Peyer's patch (tissue), 4 donors: ENCODE measurements at regions not wholly inside any gene's neighbourhood (a gene's known extent, or its start where the extent isn't known, plus 50 kb on each side); places are given as distances from the start of the nearest gene placed in this dataset.
A peak's percentile ranks its signal among the peaks of the same experiment; 100 is the strongest.

Experiments used
- DNase-seq, 3 donors: peaks; one replicate each; pipeline ENCODE4 v3.0.0-alpha.2; 2017 to 2019
- H3K27ac ChIP-seq, 4 donors: fragments of 200-600 bp; sonication (generic); one replicate each; pipeline ENCODE4 v1.5.1; 2016 to 2019
- H3K27me3 ChIP-seq, 2 donors: fragments of 200-600 bp; sonication (generic); one replicate each; pipeline ENCODE4 v1.5.1; 2019
- H3K36me3 ChIP-seq, 3 donors: fragments of 200-600 bp; sonication (generic); one replicate each; pipeline ENCODE4 v1.5.1; 2016 to 2019
- H3K4me1 ChIP-seq, 4 donors: fragments of 200-600 bp; sonication (generic); one replicate each; pipeline ENCODE4 v1.5.1; 2016 to 2019
- H3K4me3 ChIP-seq, 4 donors: fragments of 200-600 bp; sonication (generic); 1 replicate in 3 of 4; 2 replicates in 1 of 4; pipeline ENCODE4 v1.5.1; 2016 to 2019; ENCODE audit warnings: mild to moderate bottlenecking in 1 of 4
- H3K9me3 ChIP-seq, 4 donors: fragments of 200-600 bp; sonication (generic); one replicate each; pipeline ENCODE4 v1.5.1; 2016 to 2019; ENCODE audit warnings: mild to moderate bottlenecking in 1 of 4
- CTCF ChIP-seq, 6 experiments: fragments of 450-650 bp in 4 of 6; fragments of 200-600 bp in 2 of 6; sonication (generic) in 1 of 6; IDR thresholded peaks; one replicate each; pipeline ENCODE4 v1.5.1; 2017 to 2019; ENCODE audit warnings: antibody characterized with exemption in 6 of 6, mild to moderate bottlenecking in 3 of 6, moderate library complexity in 1 of 6
- POLR2A ChIP-seq, 2 donors: fragments of 450-650 bp; IDR thresholded peaks; one replicate each; pipeline ENCODE4 v1.5.1; 2017; ENCODE audit warnings: antibody characterized with exemption in 2 of 2, mild to moderate bottlenecking in 2 of 2, moderate library complexity in 2 of 2

DNA sequence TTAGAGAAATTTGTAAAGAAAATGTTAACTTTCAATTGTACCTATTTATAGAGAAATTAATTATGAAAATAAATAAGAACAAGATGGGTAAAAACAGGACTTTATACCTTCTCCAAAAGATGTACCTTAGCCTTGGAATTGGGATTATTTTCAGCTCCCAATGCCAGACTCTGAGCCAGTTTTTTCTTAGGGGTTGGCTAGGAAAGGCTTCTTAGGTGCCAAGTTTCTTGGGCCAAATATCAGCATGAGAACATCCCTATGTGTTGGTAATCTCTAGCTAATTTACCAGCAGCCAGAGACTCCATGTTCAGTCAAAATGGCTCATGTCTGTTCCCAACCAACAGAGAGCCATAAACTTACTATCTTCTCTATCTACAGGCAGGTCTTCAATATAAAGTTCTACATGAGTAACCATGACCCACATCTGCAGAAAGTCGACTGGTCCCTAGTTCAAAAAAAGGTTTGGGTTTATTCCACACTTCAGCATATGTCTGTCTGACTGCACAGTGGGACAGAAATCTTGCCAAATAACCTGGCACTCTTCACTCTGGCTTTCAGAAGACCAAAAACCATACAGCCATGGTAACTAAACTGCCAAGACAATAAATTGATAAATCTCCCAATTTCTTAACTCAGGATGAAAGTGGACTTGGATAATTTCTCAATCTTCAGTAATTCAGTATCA is 380.5 kb upstream of the RASGEF1B start:
- no peak for DNase-seq
- Histone ChIP-seq H3K36me3 (no peaks in the 10 kb centered on the region), H3K4me3 (no peak overlapping the region), H3K9me3 (peaks cover 0 to 4% (median 2%) of the 10 kb centered on the region in 4 donors), H3K27me3 (no peaks in the 10 kb centered on the region), H3K4me1 (no peaks in the 10 kb centered on the region), H3K27ac (no peak overlapping the region)
- TF ChIP-seq CTCF (IDR thresholded peaks at IDR 0.05): no peak
- TF ChIP-seq POLR2A (IDR thresholded peaks at IDR 0.05): no peak

DNA sequence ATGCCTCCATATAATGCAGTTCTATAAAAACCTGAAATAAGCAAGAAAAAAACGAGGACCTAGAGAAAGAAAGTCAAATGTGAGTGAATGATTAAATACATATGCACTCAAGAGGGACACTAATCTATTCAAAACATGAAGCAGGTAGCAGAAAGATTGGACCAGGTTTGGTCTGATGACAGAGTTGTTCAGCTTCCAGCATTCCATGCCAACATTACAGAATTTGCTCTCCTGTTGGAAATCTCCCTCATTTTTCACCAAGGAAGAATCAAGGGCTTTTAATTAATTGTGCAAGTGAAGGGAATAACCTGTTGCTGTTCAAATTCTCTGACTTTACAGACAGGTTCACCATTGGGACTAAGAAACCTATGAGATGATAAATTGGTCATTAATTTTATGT is 379.0 kb upstream of the RASGEF1B start:
- DNase-seq: no peak
- no peak for TF ChIP-seq POLR2A (IDR thresholded peaks at IDR 0.05)
- TF ChIP-seq CTCF (IDR thresholded peaks at IDR 0.05): no peak
- Histone ChIP-seq H3K4me3 (no peak overlapping the region), H3K27ac (no peak overlapping the region), H3K4me1 (no peaks in the 10 kb centered on the region), H3K27me3 (no peaks in the 10 kb centered on the region), H3K9me3 (peaks cover 0 to 4% (median 2%) of the 10 kb centered on the region in 4 donors), H3K36me3 (no peaks in the 10 kb centered on the region)

DNA sequence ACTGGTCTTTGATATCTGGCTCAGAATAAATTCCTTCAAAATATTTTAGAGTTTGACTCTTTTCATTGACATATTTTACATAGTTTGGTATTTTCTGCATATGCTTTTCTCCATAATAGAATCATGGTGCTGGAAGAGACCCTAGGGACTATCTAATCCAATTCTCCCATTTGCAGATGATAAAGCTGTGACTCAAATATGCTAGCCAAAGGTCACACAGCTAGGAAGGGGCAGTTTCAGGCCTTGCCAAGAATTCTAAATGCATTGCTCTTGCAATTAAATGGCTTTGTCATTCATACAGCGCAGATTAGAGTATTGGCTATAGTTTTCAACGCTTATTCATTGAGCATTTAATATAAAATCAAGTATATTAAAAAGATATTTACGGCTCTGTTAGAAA is 374.1 kb upstream of the RASGEF1B start:
- H3K4me3 ChIP-seq: no peak overlapping the region
- DNase-seq: no peak
- no peaks in the 10 kb centered on the region for H3K36me3 ChIP-seq
- no peaks in the 10 kb centered on the region for H3K4me1 ChIP-seq
- TF ChIP-seq POLR2A (IDR thresholded peaks at IDR 0.05) (no peak), CTCF (IDR thresholded peaks at IDR 0.05) (no peak)
- no peaks in the 10 kb centered on the region for H3K27me3 ChIP-seq
- H3K9me3 ChIP-seq: no peaks in the 10 kb centered on the region
- no peak overlapping the region for H3K27ac ChIP-seq

GRCh38 chr4:81845273-81845672 is 373.6 kb upstream of the RASGEF1B start:
- no peak for DNase-seq
- Histone ChIP-seq H3K4me1 (no peaks in the 10 kb centered on the region), H3K9me3 (no peaks in the 10 kb centered on the region), H3K27ac (peak overlapping the region in 1 of 4 donors; percentile 47), H3K27me3 (no peaks in the 10 kb centered on the region), H3K4me3 (no peak overlapping the region), H3K36me3 (no peaks in the 10 kb centered on the region)
- no peak for TF ChIP-seq POLR2A (IDR thresholded peaks at IDR 0.05)
- TF ChIP-seq CTCF (IDR thresholded peaks at IDR 0.05): no peak

GRCh38 chr4:81844717-81845116 is 373.0 kb upstream of the RASGEF1B start:
- TF ChIP-seq POLR2A (IDR thresholded peaks at IDR 0.05) (no peak), CTCF (IDR thresholded peaks at IDR 0.05) (peak; percentile 67 to 94 (median 88))
- no peak overlapping the region for H3K27ac ChIP-seq
- no peaks in the 10 kb centered on the region for H3K27me3 ChIP-seq
- no peaks in the 10 kb centered on the region for H3K9me3 ChIP-seq
- no peaks in the 10 kb centered on the region for H3K4me1 ChIP-seq
- H3K36me3 ChIP-seq: no peaks in the 10 kb centered on the region
- peak in 2 of 3 donors; percentile 81 to 95 for DNase-seq
- no peak overlapping the region for H3K4me3 ChIP-seq
